PC-9 (cell line): ENCODE measurements at regions not wholly inside any gene's neighbourhood (a gene's known extent, or its start where the extent isn't known, plus 50 kb on each side); places are given as distances from the start of the nearest gene placed in this dataset.

Experiments used
- CTCF ChIP-seq: fragments of 200-600 bp; sonication (generic); conservative IDR thresholded peaks from 2 replicates; pipeline ENCODE4 v1.6.1; 2017; ENCODE audit warnings: mixed run types, antibody characterized with exemption, mild to moderate bottlenecking, moderate library complexity
- EZH2 ChIP-seq: fragments of 200-600 bp; sonication (generic); IDR thresholded peaks from 2 replicates; pipeline ENCODE4 v1.8.0; 2017; ENCODE audit warnings: antibody characterized with exemption, low read depth

- TF ChIP-seq CTCF (no peak), EZH2 (no peak)
These were observed 420.9 kb downstream of the C12orf50 start for GRCh38 chr12:87608321-87608720.
